Calu3 (cell line): ENCODE measurements at regions not wholly inside any gene's neighbourhood (a gene's known extent, or its start where the extent isn't known, plus 50 kb on each side); places are given as distances from the start of the nearest gene placed in this dataset.

Experiments
- BruUV-seq: library from RNA; stranded (reverse); fragments of 400-500 nt; replicated peaks from 2 replicates; lab custom pipeline; 2021; lab: Mats Ljungman, UMichigan
- CTCF ChIA-PET: fragments of 300-600 bp; sonication (Branson Sonifier 250); formaldehyde crosslinking; loops from one replicate; lab custom pipeline; 2022; ENCODE audit warnings: antibody characterized with exemption; lab: Charles Lee
- DNase-seq: peaks from one replicate; pipeline ENCODE4 v3.0.0; 2022
- H3K27ac Mint-ChIP-seq: one replicate; pipeline ENCODE4 v1.8.0; 2022; ENCODE audit warnings: mixed read lengths; ENCODE audit not compliant: unreplicated experiment
- H3K27me3 Mint-ChIP-seq: one replicate; pipeline ENCODE4 v1.8.0; 2022; ENCODE audit warnings: mixed read lengths; ENCODE audit not compliant: unreplicated experiment
- H3K36me3 Mint-ChIP-seq: one replicate; pipeline ENCODE4 v1.8.0; 2022; ENCODE audit warnings: mild to moderate bottlenecking, moderate library complexity, mixed read lengths; ENCODE audit not compliant: insufficient read depth, unreplicated experiment
- H3K4me1 Mint-ChIP-seq: one replicate; pipeline ENCODE4 v1.8.0; 2022; ENCODE audit warnings: mild to moderate bottlenecking, low read depth, mixed read lengths; ENCODE audit not compliant: unreplicated experiment
- H3K4me3 Mint-ChIP-seq: one replicate; pipeline ENCODE4 v1.8.0; 2022; ENCODE audit warnings: mild to moderate bottlenecking, low read depth, moderate library complexity, mixed read lengths; ENCODE audit not compliant: unreplicated experiment
- H3K9me3 Mint-ChIP-seq: one replicate; pipeline ENCODE4 v1.8.0; 2022; ENCODE audit warnings: low read depth, mixed read lengths; ENCODE audit not compliant: unreplicated experiment
- intact Hi-C: fragments of 100-400 bp; cut with micrococcal nuclease; formaldehyde crosslinking; loops from one replicate; pipeline ENCODE4 v1.10.0; 2022; ENCODE audit not compliant: unreplicated experiment
- TF ChIP-seq, protein P1 (sequence below): fragments of 200-600 bp; IDR thresholded peaks from one replicate; pipeline ENCODE4 v1.8.0; 2022; ENCODE audit warnings: antibody characterized with exemption; ENCODE audit not compliant: unreplicated experiment

GRCh38 chr6:18742406-18742805 lies 355.3 kb downstream of the RNF144B start:
- DNase-seq = no peak
- no peaks in the 10 kb centered on the region for H3K27me3 Mint-ChIP-seq
- H3K4me3 Mint-ChIP-seq = no peak overlapping the region
- no peaks in the 10 kb centered on the region for H3K9me3 Mint-ChIP-seq
- H3K27ac Mint-ChIP-seq = no peak overlapping the region
- CTCF ChIA-PET = no interaction called here
- TF ChIP-seq, protein P1, sequence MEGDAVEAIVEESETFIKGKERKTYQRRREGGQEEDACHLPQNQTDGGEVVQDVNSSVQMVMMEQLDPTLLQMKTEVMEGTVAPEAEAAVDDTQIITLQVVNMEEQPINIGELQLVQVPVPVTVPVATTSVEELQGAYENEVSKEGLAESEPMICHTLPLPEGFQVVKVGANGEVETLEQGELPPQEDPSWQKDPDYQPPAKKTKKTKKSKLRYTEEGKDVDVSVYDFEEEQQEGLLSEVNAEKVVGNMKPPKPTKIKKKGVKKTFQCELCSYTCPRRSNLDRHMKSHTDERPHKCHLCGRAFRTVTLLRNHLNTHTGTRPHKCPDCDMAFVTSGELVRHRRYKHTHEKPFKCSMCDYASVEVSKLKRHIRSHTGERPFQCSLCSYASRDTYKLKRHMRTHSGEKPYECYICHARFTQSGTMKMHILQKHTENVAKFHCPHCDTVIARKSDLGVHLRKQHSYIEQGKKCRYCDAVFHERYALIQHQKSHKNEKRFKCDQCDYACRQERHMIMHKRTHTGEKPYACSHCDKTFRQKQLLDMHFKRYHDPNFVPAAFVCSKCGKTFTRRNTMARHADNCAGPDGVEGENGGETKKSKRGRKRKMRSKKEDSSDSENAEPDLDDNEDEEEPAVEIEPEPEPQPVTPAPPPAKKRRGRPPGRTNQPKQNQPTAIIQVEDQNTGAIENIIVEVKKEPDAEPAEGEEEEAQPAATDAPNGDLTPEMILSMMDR = no peak
- no TSS peak for BruUV-seq
- no peaks in the 10 kb centered on the region for H3K36me3 Mint-ChIP-seq
- H3K4me1 Mint-ChIP-seq = no peaks in the 10 kb centered on the region
- intact Hi-C loops = no loop called here

DNA sequence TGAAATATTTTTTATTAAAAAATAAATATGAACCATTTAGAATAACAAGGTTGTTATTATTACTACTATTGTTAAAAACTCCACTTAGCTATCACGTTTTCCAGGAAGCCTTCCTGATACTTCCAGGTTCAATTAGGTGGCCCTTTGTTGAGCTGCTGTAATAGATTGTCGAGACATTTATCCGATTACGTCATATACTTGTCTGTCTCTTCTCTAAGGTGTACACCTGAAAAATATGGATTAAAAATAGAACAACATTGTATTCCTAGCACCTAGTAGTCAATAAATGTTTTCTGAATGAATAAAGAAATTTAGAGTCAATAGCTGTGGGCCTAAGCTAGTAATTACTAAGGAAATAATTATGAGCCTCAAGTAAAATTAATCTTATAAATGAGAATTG lies 359.6 kb downstream of the RNF144B start:
- no TSS peak for BruUV-seq
- H3K36me3 Mint-ChIP-seq = no peaks in the 10 kb centered on the region
- TF ChIP-seq, protein P1 = no peak
- no peaks in the 10 kb centered on the region for H3K27me3 Mint-ChIP-seq
- intact Hi-C loops = no loop called here
- CTCF ChIA-PET = no interaction called here
- H3K27ac Mint-ChIP-seq = no peak overlapping the region
- no peak overlapping the region for H3K4me3 Mint-ChIP-seq
- peaks cover 9% of the 10 kb centered on the region for H3K4me1 Mint-ChIP-seq
- DNase-seq = no peak
- no peaks in the 10 kb centered on the region for H3K9me3 Mint-ChIP-seq

- intact Hi-C loops = no loop called here
- CTCF ChIA-PET = interaction anchor here (0.7 kb wide), 1 partner anchor 1142 kb away, joined by 8 read pairs; no protein-coding TSS in a partner anchor
- Mint-ChIP-seq H3K36me3 (no peaks in the 10 kb centered on the region), H3K4me3 (no peak overlapping the region), H3K9me3 (no peaks in the 10 kb centered on the region), H3K27me3 (no peaks in the 10 kb centered on the region), H3K27ac (no peak overlapping the region), H3K4me1 (peaks cover 9% of the 10 kb centered on the region)
- DNase-seq = no peak
- TF ChIP-seq, protein P1 = no peak
- BruUV-seq = no TSS peak
Measured at GRCh38 chr6:18748314-18748713, 361.2 kb downstream of the RNF144B start.

GRCh38 chr6:18752278-18753068 lies 365.3 kb downstream of the RNF144B start:
- Mint-ChIP-seq H3K9me3 (no peaks in the 10 kb centered on the region), H3K27ac (no peak overlapping the region), H3K4me1 (peaks cover 9% of the 10 kb centered on the region), H3K4me3 (no peak overlapping the region), H3K27me3 (no peaks in the 10 kb centered on the region), H3K36me3 (no peaks in the 10 kb centered on the region)
- no TSS peak for BruUV-seq
- DNase-seq = no peak
- TF ChIP-seq, protein P1 = no peak
- intact Hi-C loops = no loop called here
- CTCF ChIA-PET = no interaction called here
